Upper lobe of left lung (tissue), 6 donors: ENCODE measurements at regions not wholly inside any gene's neighbourhood (a gene's known extent, or its start where the extent isn't known, plus 50 kb on each side); places are given as distances from the start of the nearest gene placed in this dataset.

Source experiments
- ATAC-seq, 2 donors: fragments of 200-7000 bp; cut with Tn5 transposase; one replicate each; pipeline ENCODE4 v1.9.1; 2022; ENCODE audit warnings: mild to moderate bottlenecking in 2 of 2, moderate library complexity in 2 of 2; ENCODE audit not compliant: low FRiP score in 2 of 2
- DNase-seq, 2 donors: peaks; one replicate each; pipeline ENCODE4 v3.0.0-alpha.2; 2019 to 2020
- H3K27ac ChIP-seq, 4 donors: fragments of 200-600 bp; sonication (generic); one replicate each; pipeline ENCODE4 v1.5.1; 2016 to 2019
- H3K27me3 ChIP-seq, 4 donors: fragments of 200-600 bp; sonication (generic); one replicate each; pipeline ENCODE4 v1.5.1; 2017 to 2019
- H3K36me3 ChIP-seq, 4 donors: fragments of 200-600 bp; sonication (generic); one replicate each; pipeline ENCODE4 v1.5.1; 2016 to 2019
- H3K4me1 ChIP-seq, 4 donors: fragments of 200-600 bp; sonication (generic); one replicate each; pipeline ENCODE4 v1.5.1; 2018 to 2019
- H3K4me3 ChIP-seq, 4 donors: fragments of 200-600 bp; sonication (generic); one replicate each; pipeline ENCODE4 v1.5.1; 2017 to 2019; ENCODE audit warnings: mild to moderate bottlenecking in 2 of 4, moderate library complexity in 1 of 4
- H3K9me3 ChIP-seq, 4 donors: fragments of 200-600 bp; sonication (generic); one replicate each; pipeline ENCODE4 v1.5.1; 2018 to 2019
- CTCF ChIP-seq, 6 experiments: fragments of 450-650 bp in 4 of 6; fragments of 200-600 bp in 2 of 6; sonication (generic) in 2 of 6; IDR thresholded peaks; one replicate each; pipeline ENCODE4 v1.5.1; 2016 to 2019; ENCODE audit warnings: antibody characterized with exemption in 6 of 6
- EP300 ChIP-seq, 4 donors: sonication (generic); formaldehyde crosslinking; IDR thresholded peaks; one replicate each; pipeline ENCODE4 v1.5.1; 2017; ENCODE audit warnings: antibody characterized with exemption in 4 of 4, control low read depth in 2 of 4
- POLR2A ChIP-seq, 4 donors: fragments of 450-650 bp; IDR thresholded peaks; one replicate each; pipeline ENCODE4 v1.5.1; 2016 to 2017; ENCODE audit warnings: antibody characterized with exemption in 4 of 4, mild to moderate bottlenecking in 2 of 4
- POLR2AphosphoS5 ChIP-seq, 2 donors: sonication (generic); formaldehyde crosslinking; IDR thresholded peaks; one replicate each; pipeline ENCODE4 v1.5.1; 2017; ENCODE audit warnings: antibody characterized with exemption in 2 of 2
- WGBS, 2 donors: methylation state at CpG; one replicate each; pipeline ENCODE4 v1.1.5; 2017 to 2018; 5-methylcytosine and 5-hydroxymethylcytosine counted together
- donor health status: DM: no; HTN: no; CAD: no; lungs with moderate emphysema.
- donor health status: DM: no; HTN: yes; CAD: no; lungs with severe emphysema.

GRCh38 chr1:187971851-187972250 is 1143.1 kb downstream of the PLA2G4A start:
- no peaks in the 10 kb centered on the region for H3K27me3 ChIP-seq
- DNase-seq (no peak), ATAC-seq (no peak)
- H3K4me3 ChIP-seq = no peak overlapping the region
- TF ChIP-seq CTCF (IDR thresholded peaks at IDR 0.05) (no peak), POLR2A (IDR thresholded peaks at IDR 0.05) (no peak), EP300 (IDR thresholded peaks at IDR 0.05) (no peak), POLR2AphosphoS5 (IDR thresholded peaks at IDR 0.05) (no peak)
- no peak overlapping the region for H3K27ac ChIP-seq
- no peaks in the 10 kb centered on the region for H3K9me3 ChIP-seq
- H3K36me3 ChIP-seq = no peaks in the 10 kb centered on the region
- WGBS, 2 donors = 61 to 65% methylated on average over 2 of the region's 2 CpGs
- no peaks in the 10 kb centered on the region for H3K4me1 ChIP-seq

GRCh38 chr1:187977298-187977697 is 1148.5 kb downstream of the PLA2G4A start:
- no peaks in the 10 kb centered on the region for H3K4me1 ChIP-seq
- no peak for TF ChIP-seq CTCF (IDR thresholded peaks at IDR 0.05)
- TF ChIP-seq POLR2AphosphoS5 (IDR thresholded peaks at IDR 0.05) = no peak
- H3K27ac ChIP-seq = no peak overlapping the region
- no peak for DNase-seq
- no peak for ATAC-seq
- H3K9me3 ChIP-seq = no peaks in the 10 kb centered on the region
- no peak overlapping the region for H3K4me3 ChIP-seq
- H3K36me3 ChIP-seq = no peaks in the 10 kb centered on the region
- H3K27me3 ChIP-seq = no peaks in the 10 kb centered on the region

GRCh38 chr1:187985145-187985896 is 1156.6 kb downstream of the PLA2G4A start:
- Histone ChIP-seq H3K4me1 (no peaks in the 10 kb centered on the region), H3K4me3 (no peak overlapping the region), H3K27me3 (no peaks in the 10 kb centered on the region), H3K27ac (no peak overlapping the region), H3K36me3 (no peaks in the 10 kb centered on the region), H3K9me3 (no peaks in the 10 kb centered on the region)
- DNase-seq (no peak), ATAC-seq (no peak)
- 87 to 88% methylated on average over 4 of the region's 4 CpGs for WGBS, 2 donors
- no peak for TF ChIP-seq POLR2A (IDR thresholded peaks at IDR 0.05)
- no peak for TF ChIP-seq POLR2AphosphoS5 (IDR thresholded peaks at IDR 0.05)
- TF ChIP-seq EP300 (IDR thresholded peaks at IDR 0.05) = no peak

- TF ChIP-seq POLR2AphosphoS5 (IDR thresholded peaks at IDR 0.05) (no peak), CTCF (IDR thresholded peaks at IDR 0.05) (no peak), POLR2A (IDR thresholded peaks at IDR 0.05) (no peak), EP300 (IDR thresholded peaks at IDR 0.05) (no peak)
- H3K9me3 ChIP-seq = no peaks in the 10 kb centered on the region
- H3K4me3 ChIP-seq = no peak overlapping the region
- no peak for ATAC-seq
- 64 to 68% methylated on average over 3 of the region's 3 CpGs for WGBS, 2 donors
- H3K27ac ChIP-seq = no peak overlapping the region
- H3K4me1 ChIP-seq = no peaks in the 10 kb centered on the region
- H3K27me3 ChIP-seq = no peaks in the 10 kb centered on the region
- no peaks in the 10 kb centered on the region for H3K36me3 ChIP-seq
- DNase-seq = no peak
Measured at GRCh38 chr1:187985897-187986654, 1157.3 kb downstream of the PLA2G4A start.

- H3K27ac ChIP-seq = no peak overlapping the region
- no peak for ATAC-seq
Measured at GRCh38 chr1:187987236-187987776, 1158.6 kb downstream of the PLA2G4A start.

More at GRCh38 chr1:187987236-187987776, 1158.6 kb downstream of the PLA2G4A start:
- Histone ChIP-seq H3K4me1 (no peaks in the 10 kb centered on the region), H3K36me3 (no peaks in the 10 kb centered on the region), H3K9me3 (no peaks in the 10 kb centered on the region), H3K4me3 (no peak overlapping the region), H3K27me3 (no peaks in the 10 kb centered on the region)
- TF ChIP-seq EP300 (IDR thresholded peaks at IDR 0.05) = no peak
- no peak for TF ChIP-seq POLR2AphosphoS5 (IDR thresholded peaks at IDR 0.05)
- no peak for TF ChIP-seq POLR2A (IDR thresholded peaks at IDR 0.05)
- 81 to 85% methylated on average over 1 of the region's 1 CpG for WGBS, 2 donors
- no peak for DNase-seq
